Adrenal gland (tissue), 9 donors: ENCODE measurements at regions not wholly inside any gene's neighbourhood (a gene's known extent, or its start where the extent isn't known, plus 50 kb on each side); places are given as distances from the start of the nearest gene placed in this dataset.
"Not testable (repeated sequence)": the region's sequence is repeated elsewhere in the genome, so short reads cannot be mapped to it uniquely, and the experiment has no call there.

ENCODE experiments used
- DNase-seq, 7 donors: peaks; one replicate each; pipeline ENCODE4 v3.0.0-alpha.2; 2019 to 2020
- H3K27ac ChIP-seq, 5 donors: fragments of 200-600 bp; sonication (generic) in 4 of 5; 1 replicate in 3 of 5; 2 replicates in 2 of 5; pipeline versions ENCODE4 v1.5.1 to v1.8.0; 2016 to 2020; ENCODE audit warnings: mild to moderate bottlenecking in 1 of 5
- H3K27me3 ChIP-seq: fragments of 200-600 bp; 2 replicates; pipeline ENCODE4 v1.8.0; 2021
- H3K36me3 ChIP-seq, 2 donors: fragments of 200-600 bp; replicated peaks in 1 of 2; 1 replicate in 1 of 2; 2 replicates in 1 of 2; pipeline versions ENCODE4 v1.5.1 to v1.8.0; 2018 to 2022
- H3K4me1 ChIP-seq, 2 donors: fragments of 200-600 bp; replicated peaks in 1 of 2; 1 replicate in 1 of 2; 2 replicates in 1 of 2; pipeline versions ENCODE4 v1.5.1 to v1.8.0; 2018 to 2021
- H3K4me3 ChIP-seq, 4 donors: fragments of 200-600 bp; sonication (generic) in 3 of 4; one replicate each; pipeline ENCODE4 v1.5.1; 2016 to 2018
- H3K9me3 ChIP-seq, 3 donors: fragments of 200-600 bp; sonication (generic) in 1 of 3; replicated peaks in 1 of 3; 1 replicate in 2 of 3; 2 replicates in 1 of 3; pipeline versions ENCODE4 v1.5.1 to v1.8.0; 2016 to 2021
- POLR2A ChIP-seq, 2 donors: fragments of 450-650 bp; IDR thresholded peaks; one replicate each; pipeline ENCODE4 v1.6.1; 2017; ENCODE audit warnings: antibody characterized with exemption in 2 of 2, mild to moderate bottlenecking in 2 of 2, moderate library complexity in 1 of 2
- WGBS, 4 donors: extraction: QIAGEN DNeasy Blood & Tissue Kit in 2 of 4; methylation state at CpG; one replicate each; pipeline versions ENCODE4 v1.1.5 to v1.1.7; 2013 to 2017; 5-methylcytosine and 5-hydroxymethylcytosine counted together
- intact Hi-C, 2 donors: fragments of 100-400 bp; cut with DNase I; formaldehyde crosslinking; loops; one replicate each; pipeline versions ENCODE4 v1.14.1 to v1.15.0; 2022 to 2023
- TF ChIP-seq, protein P1 (sequence below), 6 experiments: fragments of 450-650 bp in 4 of 6; fragments of 200-600 bp in 2 of 6; sonication (generic) in 1 of 6; IDR thresholded peaks; 1 replicate in 5 of 6; 2 replicates in 1 of 6; pipeline versions ENCODE4 v1.5.1 to v1.8.0; 2016 to 2021; ENCODE audit warnings: antibody characterized with exemption in 6 of 6, mild to moderate bottlenecking in 2 of 6, moderate library complexity in 1 of 6
- donor health status: healthy with polysubstance abuse.
- donor health status: Bipolar disorder and iron deficiency.
- donor health status: DM: yes; HTN: yes; CAD: no.
- donor health status: DM: no; HTN: no; CAD: no.
- donor health status: DM: no; HTN: no; CAD: no.

DNA sequence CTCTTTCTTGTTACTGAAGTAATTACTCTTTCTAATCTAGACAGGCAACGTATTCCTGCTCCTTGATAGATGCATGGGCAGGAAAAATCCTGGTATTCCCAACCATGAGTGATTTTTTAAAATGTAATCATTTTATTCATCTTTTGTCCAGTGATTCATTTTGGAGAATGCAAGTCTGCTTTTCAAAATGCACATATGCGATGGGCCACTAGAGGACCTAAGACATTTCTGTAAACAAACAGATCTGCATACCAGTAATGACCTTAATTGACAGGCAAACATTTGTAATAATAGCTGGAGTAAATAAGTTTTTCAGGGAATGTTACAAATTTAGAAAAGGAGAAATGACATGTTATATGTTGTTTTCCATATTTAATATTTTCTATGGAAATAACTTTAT lies 1167.6 kb downstream of the JRKL start:
- no peaks in the 10 kb centered on the region for H3K36me3 ChIP-seq
- H3K27me3 ChIP-seq = no peaks in the 10 kb centered on the region
- WGBS, 4 donors = 41 to 49% (median 44%) methylated on average over 2 of the region's 2 CpGs
- no peak for TF ChIP-seq POLR2A (IDR thresholded peaks at IDR 0.05)
- TF ChIP-seq, protein P1, sequence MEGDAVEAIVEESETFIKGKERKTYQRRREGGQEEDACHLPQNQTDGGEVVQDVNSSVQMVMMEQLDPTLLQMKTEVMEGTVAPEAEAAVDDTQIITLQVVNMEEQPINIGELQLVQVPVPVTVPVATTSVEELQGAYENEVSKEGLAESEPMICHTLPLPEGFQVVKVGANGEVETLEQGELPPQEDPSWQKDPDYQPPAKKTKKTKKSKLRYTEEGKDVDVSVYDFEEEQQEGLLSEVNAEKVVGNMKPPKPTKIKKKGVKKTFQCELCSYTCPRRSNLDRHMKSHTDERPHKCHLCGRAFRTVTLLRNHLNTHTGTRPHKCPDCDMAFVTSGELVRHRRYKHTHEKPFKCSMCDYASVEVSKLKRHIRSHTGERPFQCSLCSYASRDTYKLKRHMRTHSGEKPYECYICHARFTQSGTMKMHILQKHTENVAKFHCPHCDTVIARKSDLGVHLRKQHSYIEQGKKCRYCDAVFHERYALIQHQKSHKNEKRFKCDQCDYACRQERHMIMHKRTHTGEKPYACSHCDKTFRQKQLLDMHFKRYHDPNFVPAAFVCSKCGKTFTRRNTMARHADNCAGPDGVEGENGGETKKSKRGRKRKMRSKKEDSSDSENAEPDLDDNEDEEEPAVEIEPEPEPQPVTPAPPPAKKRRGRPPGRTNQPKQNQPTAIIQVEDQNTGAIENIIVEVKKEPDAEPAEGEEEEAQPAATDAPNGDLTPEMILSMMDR (IDR thresholded peaks at IDR 0.05) = peak in 4 of 6 experiments; percentile 4 to 24 (median 17)
- no peaks in the 10 kb centered on the region for H3K9me3 ChIP-seq
- no peak overlapping the region for H3K4me3 ChIP-seq
- no peak overlapping the region for H3K27ac ChIP-seq
- no peak for DNase-seq
- H3K4me1 ChIP-seq = no peaks in the 10 kb centered on the region
- intact Hi-C loops = no loop called here

DNA sequence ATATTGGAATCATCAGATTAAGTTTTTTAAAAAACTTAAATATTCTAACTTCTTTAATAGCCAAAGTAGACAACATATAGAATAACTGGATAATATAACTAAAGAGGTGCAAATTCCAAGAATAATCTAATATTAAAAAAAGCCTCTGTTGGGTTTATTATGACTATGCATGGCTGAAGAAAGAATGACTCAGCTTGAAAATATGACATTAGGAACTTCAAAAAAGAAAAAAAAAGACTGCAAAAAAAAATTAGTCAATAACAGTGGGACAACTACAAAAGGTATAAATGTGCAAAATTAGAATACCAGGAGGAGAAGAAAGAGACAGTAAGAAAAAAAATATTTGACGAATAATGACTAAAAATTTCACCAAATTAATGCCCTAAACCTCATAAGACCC lies 1178.0 kb downstream of the JRKL start:
- Histone ChIP-seq H3K27me3 (no peaks in the 10 kb centered on the region), H3K36me3 (no peaks in the 10 kb centered on the region), H3K27ac (no peak overlapping the region), H3K4me1 (no peaks in the 10 kb centered on the region), H3K9me3 (no peaks in the 10 kb centered on the region), H3K4me3 (no peak overlapping the region)
- TF ChIP-seq, protein P1 (IDR thresholded peaks at IDR 0.05) = no peak
- no peak for TF ChIP-seq POLR2A (IDR thresholded peaks at IDR 0.05)
- WGBS, 4 donors = 88 to 96% (median 90%) methylated on average over 1 of the region's 1 CpG
- intact Hi-C loops = no loop called here
- DNase-seq = no peak

DNA sequence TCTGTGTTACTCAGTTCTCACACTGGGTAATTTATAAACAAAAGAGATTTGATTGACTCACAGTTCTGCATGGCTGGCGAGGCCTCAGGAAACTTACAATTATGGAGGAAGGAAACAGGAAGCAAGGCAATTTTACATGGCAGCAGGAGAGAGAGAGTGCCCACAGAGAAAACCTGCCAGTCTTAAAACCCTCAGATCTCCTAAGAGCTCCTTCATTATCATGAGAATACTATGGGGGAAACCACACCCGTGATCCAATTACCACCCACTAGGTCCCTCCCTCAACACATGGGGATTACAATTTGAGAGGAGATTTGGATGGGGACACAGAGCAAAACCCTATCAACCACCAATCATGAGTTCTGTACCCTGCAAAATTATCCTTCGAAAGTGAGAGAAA lies 1180.8 kb downstream of the JRKL start:
- Histone ChIP-seq H3K27ac (no peak overlapping the region), H3K4me1 (no peaks in the 10 kb centered on the region), H3K36me3 (no peaks in the 10 kb centered on the region), H3K27me3 (no peaks in the 10 kb centered on the region), H3K4me3 (no peak overlapping the region), H3K9me3 (no peaks in the 10 kb centered on the region)
- TF ChIP-seq, protein P1 (IDR thresholded peaks at IDR 0.05) = no peak
- no peak for TF ChIP-seq POLR2A (IDR thresholded peaks at IDR 0.05)
- WGBS, 4 donors = 51 to 57% (median 54%) methylated on average over 3 of the region's 3 CpGs
- intact Hi-C loops = no loop called here
- DNase-seq = no peak

DNA sequence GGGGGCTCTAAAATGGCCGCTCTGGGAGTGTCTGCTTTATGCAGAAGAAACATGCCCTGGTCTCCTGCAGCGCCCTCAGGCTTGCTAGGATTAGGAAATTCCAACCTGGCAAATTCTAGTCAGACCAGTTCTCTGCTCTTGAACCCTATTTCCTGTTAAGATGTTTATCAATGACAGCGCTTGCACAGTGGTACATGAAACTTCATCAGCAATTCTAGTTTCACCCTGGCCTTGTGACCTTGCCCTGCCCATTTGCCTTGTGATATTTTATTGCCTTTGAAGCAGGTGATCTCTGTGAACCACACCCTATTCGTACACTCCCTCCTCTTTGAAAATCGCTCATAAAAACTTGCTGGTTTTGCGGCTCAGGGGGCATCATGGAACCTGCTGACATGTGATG lies 1184.0 kb downstream of the JRKL start:
- intact Hi-C loops, H3K27ac ChIP-seq, H3K27me3 ChIP-seq, H3K36me3 ChIP-seq, H3K9me3 ChIP-seq, H3K4me1 ChIP-seq, DNase-seq, H3K4me3 ChIP-seq: not testable (repeated sequence)
- 87 to 91% (median 89%) methylated on average over 6 of the region's 6 CpGs for WGBS, 4 donors

DNA sequence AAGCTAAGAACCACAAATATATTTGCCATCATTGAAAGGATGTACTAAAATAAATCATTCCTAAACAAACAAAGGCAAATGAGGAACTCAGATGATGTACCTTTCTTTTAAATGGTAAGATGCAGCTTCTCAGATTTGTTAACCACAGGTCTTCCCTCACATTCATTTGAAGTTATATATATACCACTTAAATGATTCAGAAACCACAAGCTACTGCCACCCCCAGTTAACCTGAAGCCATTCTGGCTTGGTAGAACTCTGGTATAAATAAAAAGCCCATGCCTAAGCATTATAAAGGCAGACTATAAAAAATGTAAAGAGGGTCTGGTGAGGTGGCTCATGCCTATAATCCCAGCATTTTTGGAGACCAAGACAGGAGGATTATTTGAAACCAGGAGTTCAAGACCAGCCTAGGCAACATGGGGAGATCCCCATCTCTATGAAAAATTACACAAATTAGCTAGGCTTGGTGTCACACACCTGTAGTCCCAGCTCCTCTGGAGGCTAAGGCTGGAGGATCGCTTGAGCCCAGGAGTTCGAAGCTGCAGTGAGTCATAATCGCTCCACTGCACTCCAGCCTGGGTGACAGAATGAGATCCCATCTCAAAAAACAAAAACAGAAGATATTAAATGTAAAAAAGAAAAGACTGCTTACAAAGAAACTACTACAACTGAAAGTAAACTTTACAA lies 1185.3 kb downstream of the JRKL start:
- no peak for DNase-seq
- Histone ChIP-seq H3K36me3 (no peaks in the 10 kb centered on the region), H3K9me3 (no peaks in the 10 kb centered on the region), H3K27ac (no peak overlapping the region), H3K27me3 (no peaks in the 10 kb centered on the region), H3K4me1 (no peaks in the 10 kb centered on the region), H3K4me3 (no peak overlapping the region)
- no peak for TF ChIP-seq POLR2A (IDR thresholded peaks at IDR 0.05)
- TF ChIP-seq, protein P1 (IDR thresholded peaks at IDR 0.05) = no peak
- 87 to 93% (median 91%) methylated on average over 3 of the region's 3 CpGs for WGBS, 4 donors
- intact Hi-C loops = no loop called here
